BE2C (cell line): ENCODE measurements at regions not wholly inside any gene's neighbourhood (a gene's known extent, or its start where the extent isn't known, plus 50 kb on each side); places are given as distances from the start of the nearest gene placed in this dataset.

Source experiments
- DNase-seq: peaks from one replicate; pipeline ENCODE4 v3.0.0-alpha.2; 2020
- H3K27me3 ChIP-seq: fragments of 250-450 bp; sonication (Bioruptor Pico); 2 replicates; pipeline ENCODE4 v1.5.1; 2020; ENCODE audit warnings: mild to moderate bottlenecking
- H3K36me3 ChIP-seq: fragments of 250-450 bp; sonication (Bioruptor Pico); 2 replicates; pipeline ENCODE4 v1.5.1; 2020; ENCODE audit warnings: mild to moderate bottlenecking
- H3K4me1 ChIP-seq: fragments of 250-450 bp; sonication (Bioruptor Pico); 2 replicates; pipeline ENCODE4 v1.5.1; 2020
- H3K4me3 ChIP-seq: 2 replicates; pipeline ENCODE4 v1.5.1; 2011; ENCODE audit warnings: low read depth, low read length
- H3K9me3 ChIP-seq: fragments of 250-450 bp; sonication (Bioruptor Pico); 2 replicates; pipeline ENCODE4 v1.5.1; 2020
- CTCF ChIP-seq: IDR thresholded peaks from 2 replicates; pipeline ENCODE4 v1.5.1; 2012; ENCODE audit warnings: mild to moderate bottlenecking, low read depth, low read length

- H3K4me3 ChIP-seq, result no peak overlapping the region
- no peaks in the 10 kb centered on the region for H3K27me3 ChIP-seq
- TF ChIP-seq CTCF, result no peak
- H3K4me1 ChIP-seq, result no peaks in the 10 kb centered on the region
- no peak for DNase-seq
- no peaks in the 10 kb centered on the region for H3K36me3 ChIP-seq
- no peaks in the 10 kb centered on the region for H3K9me3 ChIP-seq
These were observed 215.3 kb upstream of the APCDD1 start for GRCh38 chr18:10239103-10239502.

- no peak for TF ChIP-seq CTCF
- H3K4me3 ChIP-seq, result no peak overlapping the region
- no peaks in the 10 kb centered on the region for H3K9me3 ChIP-seq
- no peaks in the 10 kb centered on the region for H3K36me3 ChIP-seq
- DNase-seq, result no peak
- H3K27me3 ChIP-seq, result no peaks in the 10 kb centered on the region
- H3K4me1 ChIP-seq, result no peaks in the 10 kb centered on the region
These were observed 214.3 kb upstream of the APCDD1 start for GRCh38 chr18:10239991-10240634.

- TF ChIP-seq CTCF, result no peak
- Histone ChIP-seq H3K36me3 (no peaks in the 10 kb centered on the region), H3K4me1 (no peaks in the 10 kb centered on the region), H3K4me3 (no peak overlapping the region), H3K27me3 (no peaks in the 10 kb centered on the region), H3K9me3 (no peaks in the 10 kb centered on the region)
- DNase-seq, result no peak
These were observed 213.5 kb upstream of the APCDD1 start for GRCh38 chr18:10240973-10241372.

- Histone ChIP-seq H3K4me1 (no peaks in the 10 kb centered on the region), H3K27me3 (no peaks in the 10 kb centered on the region), H3K9me3 (no peaks in the 10 kb centered on the region), H3K36me3 (no peaks in the 10 kb centered on the region), H3K4me3 (no peak overlapping the region)
- DNase-seq, result no peak
- TF ChIP-seq CTCF, result no peak
These were observed 212.9 kb upstream of the APCDD1 start for GRCh38 chr18:10241579-10241978.

- no peaks in the 10 kb centered on the region for H3K36me3 ChIP-seq
- no peaks in the 10 kb centered on the region for H3K4me1 ChIP-seq
- H3K4me3 ChIP-seq, result no peak overlapping the region
- no peaks in the 10 kb centered on the region for H3K9me3 ChIP-seq
- H3K27me3 ChIP-seq, result no peaks in the 10 kb centered on the region
- no peak for TF ChIP-seq CTCF
- no peak for DNase-seq
These were observed 211.3 kb upstream of the APCDD1 start for GRCh38 chr18:10242936-10243680.

- no peak for TF ChIP-seq CTCF
- DNase-seq, result no peak
- Histone ChIP-seq H3K9me3 (no peaks in the 10 kb centered on the region), H3K27me3 (no peaks in the 10 kb centered on the region), H3K4me3 (no peak overlapping the region), H3K4me1 (no peaks in the 10 kb centered on the region), H3K36me3 (no peaks in the 10 kb centered on the region)
These were observed 210.1 kb upstream of the APCDD1 start for GRCh38 chr18:10244341-10244740.
